ENCODE measurements at regions not wholly inside any gene's neighbourhood (a gene's known extent, or its start where the extent isn't known, plus 50 kb on each side); places are given as distances from the start of the nearest gene placed in this dataset.

GRCh38 chr6:139446138-139446715, 71.8 kb upstream of the CITED2 start:
- TF ChIP-seq CTCF (IDR thresholded peaks at IDR 0.05) (no peak), ZFX (IDR thresholded peaks at IDR 0.05; ENCODE audit: borderline replicate concordance) (no peak)
